WTC11 (cell line): ENCODE measurements at regions not wholly inside any gene's neighbourhood (a gene's known extent, or its start where the extent isn't known, plus 50 kb on each side); places are given as distances from the start of the nearest gene placed in this dataset.
"Not testable (repeated sequence)": the region's sequence is repeated elsewhere in the genome, so short reads cannot be mapped to it uniquely, and the experiment has no call there.

Source experiments
- ATAC-seq: fragments of 200-7000 bp; cut with Tn5 transposase; 2 replicates; pipeline ENCODE4 v1.10.0; 2021; ENCODE audit warnings: mild to moderate bottlenecking, moderate library complexity
- CTCF ChIA-PET: fragments of 300-600 bp; sonication (Branson Sonifier 250); formaldehyde crosslinking; loops from one replicate; lab custom pipeline; 2021; ENCODE audit warnings: antibody characterized with exemption; lab: Charles Lee
- POLR2A ChIA-PET: fragments of 350-600 bp; sonication (Branson Sonifier 250); formaldehyde crosslinking; loops from one replicate; lab custom pipeline; 2021; ENCODE audit warnings: antibody characterized with exemption; lab: Charles Lee
- DNase-seq: peaks from one replicate; pipeline ENCODE4 v3.0.0; 2021; ENCODE audit warnings: low spot score
- H3K27ac Mint-ChIP-seq: 2 replicates; pipeline ENCODE4 v1.8.0; 2021; ENCODE audit warnings: mixed read lengths
- H3K27me3 Mint-ChIP-seq: 2 replicates; pipeline ENCODE4 v1.8.0; 2021; ENCODE audit warnings: low read depth, mild to moderate bottlenecking, moderate library complexity, mixed read lengths
- H3K36me3 Mint-ChIP-seq: 2 replicates; pipeline ENCODE4 v1.8.0; 2021; ENCODE audit warnings: mixed read lengths
- H3K4me1 Mint-ChIP-seq: 2 replicates; pipeline ENCODE4 v1.8.0; 2022; ENCODE audit warnings: mixed read lengths
- H3K4me3 Mint-ChIP-seq: 2 replicates; pipeline ENCODE4 v1.8.0; 2021; ENCODE audit warnings: mild to moderate bottlenecking, moderate library complexity, mixed read lengths
- H3K9me3 Mint-ChIP-seq: 2 replicates; pipeline ENCODE4 v1.8.0; 2021; ENCODE audit warnings: mixed read lengths
- EMX1 ChIP-seq: fragments of 250-450 bp; sonication (Bioruptor Pico); IDR thresholded peaks from 2 replicates; pipeline ENCODE4 v1.8.0; 2021; ENCODE audit warnings: mild to moderate bottlenecking
- FOXJ3 ChIP-seq: sonication (generic); formaldehyde crosslinking; IDR thresholded peaks from 2 replicates; pipeline ENCODE4 v1.9.0; 2021; ENCODE audit warnings: missing genetic modification reagents, mild to moderate bottlenecking, borderline replicate concordance
- GTF2I ChIP-seq: fragments of 250-450 bp; sonication (Bioruptor Pico); conservative IDR thresholded peaks from 2 replicates; pipeline ENCODE4 v1.4.0; 2021; ENCODE audit warnings: mild to moderate bottlenecking
- HMGA2 ChIP-seq: fragments of 250-450 bp; sonication (Bioruptor Pico); IDR thresholded peaks from 2 replicates; pipeline ENCODE4 v1.4.0; 2021; ENCODE audit warnings: mild to moderate bottlenecking, moderate library complexity
- JUN ChIP-seq: sonication (generic); formaldehyde crosslinking; IDR thresholded peaks from 2 replicates; pipeline ENCODE4 v1.8.0; 2023; ENCODE audit warnings: mild to moderate bottlenecking, missing genetic modification reagents
- NR2C2 ChIP-seq: sonication (generic); formaldehyde crosslinking; IDR thresholded peaks from 2 replicates; pipeline ENCODE4 v1.8.0; 2022; ENCODE audit warnings: mild to moderate bottlenecking, missing genetic modification reagents
- OVOL2 ChIP-seq: fragments of 250-450 bp; sonication (Bioruptor Pico); IDR thresholded peaks from 2 replicates; pipeline ENCODE4 v1.9.0; 2021; ENCODE audit warnings: mild to moderate bottlenecking, borderline replicate concordance
- SMAD4 ChIP-seq: sonication (generic); formaldehyde crosslinking; IDR thresholded peaks from 2 replicates; pipeline ENCODE4 v1.8.0; 2022; ENCODE audit warnings: mild to moderate bottlenecking, missing genetic modification reagents
- ZBTB21 ChIP-seq: sonication (generic); formaldehyde crosslinking; IDR thresholded peaks from 2 replicates; pipeline ENCODE4 v1.8.1; 2023; ENCODE audit warnings: mild to moderate bottlenecking, missing genetic modification reagents, borderline replicate concordance
- ZNF219 ChIP-seq: sonication (generic); formaldehyde crosslinking; IDR thresholded peaks from 2 replicates; pipeline ENCODE4 v1.8.0; 2023; ENCODE audit warnings: missing genetic modification reagents, mild to moderate bottlenecking, borderline replicate concordance
- ZNF317 ChIP-seq: sonication (generic); formaldehyde crosslinking; IDR thresholded peaks from 2 replicates; pipeline ENCODE4 v1.8.1; 2023; ENCODE audit warnings: low read depth, mild to moderate bottlenecking, moderate library complexity, missing genetic modification reagents, borderline replicate concordance
- ZNF423 ChIP-seq: fragments of 250-450 bp; sonication (Bioruptor Pico); IDR thresholded peaks from 2 replicates; pipeline ENCODE4 v2.1.2; 2022; ENCODE audit warnings: mild to moderate bottlenecking, moderate library complexity
- TF ChIP-seq, protein P1 (sequence below): sonication (generic); formaldehyde crosslinking; conservative IDR thresholded peaks from 2 replicates; pipeline ENCODE4 v1.8.1; 2023; ENCODE audit warnings: mild to moderate bottlenecking, low read depth, missing genetic modification reagents, moderate library complexity
- TF ChIP-seq, protein P2 (sequence below): fragments of 250-450 bp; sonication (Bioruptor Pico); IDR thresholded peaks from 2 replicates; pipeline ENCODE4 v1.9.0; 2021; ENCODE audit warnings: moderate library complexity, mild to moderate bottlenecking, inconsistent platforms, borderline replicate concordance
- TF ChIP-seq, protein P3 (sequence below): sonication (generic); formaldehyde crosslinking; IDR thresholded peaks from 2 replicates; pipeline ENCODE4 v1.8.0; 2023; ENCODE audit warnings: missing genetic modification reagents
- TF ChIP-seq, protein P4 (sequence below): sonication (generic); formaldehyde crosslinking; IDR thresholded peaks from 2 replicates; pipeline ENCODE4 v1.8.1; 2023; ENCODE audit warnings: mild to moderate bottlenecking, missing genetic modification reagents, borderline replicate concordance
- TF ChIP-seq, protein P5 (sequence below): sonication (generic); formaldehyde crosslinking; IDR thresholded peaks from 2 replicates; pipeline ENCODE4 v1.8.0; 2023; ENCODE audit warnings: mild to moderate bottlenecking, missing genetic modification reagents
- TF ChIP-seq, protein P6 (sequence below): fragments of 250-450 bp; sonication (Bioruptor Pico); IDR thresholded peaks from 2 replicates; pipeline ENCODE4 v1.9.0; 2021; ENCODE audit warnings: mild to moderate bottlenecking, borderline replicate concordance

DNA sequence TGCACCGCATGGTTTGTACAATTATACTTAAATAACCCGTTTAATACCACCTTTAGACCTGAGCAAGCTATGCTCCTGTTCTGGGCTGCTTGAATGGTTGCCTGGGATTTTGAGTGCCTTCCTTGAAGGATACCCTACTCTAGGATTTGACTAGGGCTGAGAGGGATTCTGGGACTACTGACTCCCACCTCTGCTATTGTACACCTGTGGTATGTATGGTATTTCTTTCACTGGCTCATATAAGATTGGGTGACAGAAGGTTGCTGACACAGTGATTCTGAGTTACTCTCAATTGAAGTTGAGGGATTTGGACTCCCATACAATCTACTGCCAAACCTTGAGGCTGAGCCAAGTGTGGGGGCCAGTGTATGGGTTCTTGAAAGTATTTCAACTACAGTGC, 494.4 kb upstream of the SEMA3D start:
- no peaks in the 10 kb centered on the region; the same call in 1 of the 2 replicates for H3K27me3 Mint-ChIP-seq
- peaks cover 42% of the 10 kb centered on the region for H3K9me3 Mint-ChIP-seq
- H3K4me1 Mint-ChIP-seq, result peaks cover 13% of the 10 kb centered on the region
- peaks cover 33% of the 10 kb centered on the region for H3K36me3 Mint-ChIP-seq
- no peak overlapping the region for H3K27ac Mint-ChIP-seq
- no peak overlapping the region for H3K4me3 Mint-ChIP-seq
- ChIA-PET POLR2A (no interaction called here), CTCF (no interaction called here)
- TF ChIP-seq HMGA2 (CRISPR knock-in tag) (no peak), OVOL2 (no peak)
- TF ChIP-seq, protein P1, sequence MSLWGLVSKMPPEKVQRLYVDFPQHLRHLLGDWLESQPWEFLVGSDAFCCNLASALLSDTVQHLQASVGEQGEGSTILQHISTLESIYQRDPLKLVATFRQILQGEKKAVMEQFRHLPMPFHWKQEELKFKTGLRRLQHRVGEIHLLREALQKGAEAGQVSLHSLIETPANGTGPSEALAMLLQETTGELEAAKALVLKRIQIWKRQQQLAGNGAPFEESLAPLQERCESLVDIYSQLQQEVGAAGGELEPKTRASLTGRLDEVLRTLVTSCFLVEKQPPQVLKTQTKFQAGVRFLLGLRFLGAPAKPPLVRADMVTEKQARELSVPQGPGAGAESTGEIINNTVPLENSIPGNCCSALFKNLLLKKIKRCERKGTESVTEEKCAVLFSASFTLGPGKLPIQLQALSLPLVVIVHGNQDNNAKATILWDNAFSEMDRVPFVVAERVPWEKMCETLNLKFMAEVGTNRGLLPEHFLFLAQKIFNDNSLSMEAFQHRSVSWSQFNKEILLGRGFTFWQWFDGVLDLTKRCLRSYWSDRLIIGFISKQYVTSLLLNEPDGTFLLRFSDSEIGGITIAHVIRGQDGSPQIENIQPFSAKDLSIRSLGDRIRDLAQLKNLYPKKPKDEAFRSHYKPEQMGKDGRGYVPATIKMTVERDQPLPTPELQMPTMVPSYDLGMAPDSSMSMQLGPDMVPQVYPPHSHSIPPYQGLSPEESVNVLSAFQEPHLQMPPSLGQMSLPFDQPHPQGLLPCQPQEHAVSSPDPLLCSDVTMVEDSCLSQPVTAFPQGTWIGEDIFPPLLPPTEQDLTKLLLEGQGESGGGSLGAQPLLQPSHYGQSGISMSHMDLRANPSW (CRISPR knock-in tag), result no peak
- TF ChIP-seq, protein P2, sequence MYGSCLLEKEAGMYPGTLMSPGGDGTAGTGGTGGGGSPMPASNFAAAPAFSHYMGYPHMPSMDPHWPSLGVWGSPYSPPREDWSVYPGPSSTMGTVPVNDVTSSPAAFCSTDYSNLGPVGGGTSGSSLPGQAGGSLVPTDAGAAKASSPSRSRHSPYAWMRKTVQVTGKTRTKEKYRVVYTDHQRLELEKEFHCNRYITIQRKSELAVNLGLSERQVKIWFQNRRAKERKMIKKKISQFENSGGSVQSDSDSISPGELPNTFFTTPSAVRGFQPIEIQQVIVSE, result no peak
- peak; percentile 93 for ATAC-seq
- no peak for DNase-seq

DNA sequence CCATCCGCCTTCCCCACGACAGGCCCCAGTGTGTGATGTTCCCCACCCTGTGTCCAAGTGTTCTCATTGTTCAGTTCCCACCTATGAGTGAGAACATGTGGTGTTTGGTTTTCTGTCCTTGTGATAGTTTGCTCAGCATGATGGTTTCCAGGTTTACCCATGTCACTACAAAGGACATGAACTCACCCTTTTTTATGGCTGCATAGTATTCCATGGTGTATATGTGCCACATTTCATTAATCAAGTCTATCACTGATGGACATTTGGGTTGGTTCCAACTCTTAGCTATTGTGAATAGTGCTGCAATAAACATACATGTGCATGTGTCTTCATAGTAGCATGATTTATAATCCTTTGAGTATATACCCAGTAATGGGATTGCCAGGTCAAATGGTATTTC, 488.2 kb upstream of the SEMA3D start:
- H3K27ac Mint-ChIP-seq, H3K4me3 Mint-ChIP-seq, POLR2A ChIA-PET, ATAC-seq, CTCF ChIA-PET, H3K27me3 Mint-ChIP-seq, DNase-seq: not testable (repeated sequence)
- peaks cover 12% of the 10 kb centered on the region for H3K4me1 Mint-ChIP-seq
- peaks cover 42% of the 10 kb centered on the region for H3K9me3 Mint-ChIP-seq
- H3K36me3 Mint-ChIP-seq, result peaks cover 29% of the 10 kb centered on the region

DNA sequence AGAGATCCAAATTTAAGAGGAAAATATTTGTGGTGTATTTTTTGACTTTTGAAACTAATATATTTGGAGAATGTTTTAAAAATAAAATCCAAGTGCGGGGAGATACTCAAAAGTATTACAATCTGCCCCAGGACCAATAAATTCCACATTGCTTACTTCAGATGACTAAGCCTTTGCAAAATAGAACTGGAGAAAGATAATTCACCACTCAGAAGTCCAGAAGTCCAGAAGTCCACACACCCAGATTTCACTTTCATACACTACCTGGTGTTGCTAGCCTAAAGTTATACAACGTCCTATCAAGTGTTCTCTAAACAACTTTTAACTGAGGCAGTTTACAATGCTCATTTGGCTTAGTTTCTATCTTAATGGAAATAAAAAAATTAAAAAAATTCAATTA, 487.0 kb upstream of the SEMA3D start:
- ATAC-seq (no peak), DNase-seq (no peak)
- no peaks in the 10 kb centered on the region for H3K27me3 Mint-ChIP-seq
- H3K4me1 Mint-ChIP-seq, result peaks cover 13% of the 10 kb centered on the region
- CTCF ChIA-PET, result no interaction called here
- H3K27ac Mint-ChIP-seq, result no peak overlapping the region
- POLR2A ChIA-PET, result no interaction called here
- no peak overlapping the region for H3K4me3 Mint-ChIP-seq
- peaks cover 32% of the 10 kb centered on the region for H3K9me3 Mint-ChIP-seq
- peaks cover 21% of the 10 kb centered on the region for H3K36me3 Mint-ChIP-seq
- TF ChIP-seq, protein P3, sequence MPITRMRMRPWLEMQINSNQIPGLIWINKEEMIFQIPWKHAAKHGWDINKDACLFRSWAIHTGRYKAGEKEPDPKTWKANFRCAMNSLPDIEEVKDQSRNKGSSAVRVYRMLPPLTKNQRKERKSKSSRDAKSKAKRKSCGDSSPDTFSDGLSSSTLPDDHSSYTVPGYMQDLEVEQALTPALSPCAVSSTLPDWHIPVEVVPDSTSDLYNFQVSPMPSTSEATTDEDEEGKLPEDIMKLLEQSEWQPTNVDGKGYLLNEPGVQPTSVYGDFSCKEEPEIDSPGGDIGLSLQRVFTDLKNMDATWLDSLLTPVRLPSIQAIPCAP (CRISPR knock-in tag), result no peak
- no peak for TF ChIP-seq NR2C2 (CRISPR knock-in tag)
- TF ChIP-seq JUN (CRISPR knock-in tag), result no peak
- TF ChIP-seq, protein P4, sequence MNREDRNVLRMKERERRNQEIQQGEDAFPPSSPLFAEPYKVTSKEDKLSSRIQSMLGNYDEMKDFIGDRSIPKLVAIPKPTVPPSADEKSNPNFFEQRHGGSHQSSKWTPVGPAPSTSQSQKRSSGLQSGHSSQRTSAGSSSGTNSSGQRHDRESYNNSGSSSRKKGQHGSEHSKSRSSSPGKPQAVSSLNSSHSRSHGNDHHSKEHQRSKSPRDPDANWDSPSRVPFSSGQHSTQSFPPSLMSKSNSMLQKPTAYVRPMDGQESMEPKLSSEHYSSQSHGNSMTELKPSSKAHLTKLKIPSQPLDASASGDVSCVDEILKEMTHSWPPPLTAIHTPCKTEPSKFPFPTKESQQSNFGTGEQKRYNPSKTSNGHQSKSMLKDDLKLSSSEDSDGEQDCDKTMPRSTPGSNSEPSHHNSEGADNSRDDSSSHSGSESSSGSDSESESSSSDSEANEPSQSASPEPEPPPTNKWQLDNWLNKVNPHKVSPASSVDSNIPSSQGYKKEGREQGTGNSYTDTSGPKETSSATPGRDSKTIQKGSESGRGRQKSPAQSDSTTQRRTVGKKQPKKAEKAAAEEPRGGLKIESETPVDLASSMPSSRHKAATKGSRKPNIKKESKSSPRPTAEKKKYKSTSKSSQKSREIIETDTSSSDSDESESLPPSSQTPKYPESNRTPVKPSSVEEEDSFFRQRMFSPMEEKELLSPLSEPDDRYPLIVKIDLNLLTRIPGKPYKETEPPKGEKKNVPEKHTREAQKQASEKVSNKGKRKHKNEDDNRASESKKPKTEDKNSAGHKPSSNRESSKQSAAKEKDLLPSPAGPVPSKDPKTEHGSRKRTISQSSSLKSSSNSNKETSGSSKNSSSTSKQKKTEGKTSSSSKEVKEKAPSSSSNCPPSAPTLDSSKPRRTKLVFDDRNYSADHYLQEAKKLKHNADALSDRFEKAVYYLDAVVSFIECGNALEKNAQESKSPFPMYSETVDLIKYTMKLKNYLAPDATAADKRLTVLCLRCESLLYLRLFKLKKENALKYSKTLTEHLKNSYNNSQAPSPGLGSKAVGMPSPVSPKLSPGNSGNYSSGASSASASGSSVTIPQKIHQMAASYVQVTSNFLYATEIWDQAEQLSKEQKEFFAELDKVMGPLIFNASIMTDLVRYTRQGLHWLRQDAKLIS (CRISPR knock-in tag), result no peak
- no peak for TF ChIP-seq ZNF219 (CRISPR knock-in tag)
- TF ChIP-seq ZNF423 (CRISPR knock-in tag), result no peak
- TF ChIP-seq, protein P5, sequence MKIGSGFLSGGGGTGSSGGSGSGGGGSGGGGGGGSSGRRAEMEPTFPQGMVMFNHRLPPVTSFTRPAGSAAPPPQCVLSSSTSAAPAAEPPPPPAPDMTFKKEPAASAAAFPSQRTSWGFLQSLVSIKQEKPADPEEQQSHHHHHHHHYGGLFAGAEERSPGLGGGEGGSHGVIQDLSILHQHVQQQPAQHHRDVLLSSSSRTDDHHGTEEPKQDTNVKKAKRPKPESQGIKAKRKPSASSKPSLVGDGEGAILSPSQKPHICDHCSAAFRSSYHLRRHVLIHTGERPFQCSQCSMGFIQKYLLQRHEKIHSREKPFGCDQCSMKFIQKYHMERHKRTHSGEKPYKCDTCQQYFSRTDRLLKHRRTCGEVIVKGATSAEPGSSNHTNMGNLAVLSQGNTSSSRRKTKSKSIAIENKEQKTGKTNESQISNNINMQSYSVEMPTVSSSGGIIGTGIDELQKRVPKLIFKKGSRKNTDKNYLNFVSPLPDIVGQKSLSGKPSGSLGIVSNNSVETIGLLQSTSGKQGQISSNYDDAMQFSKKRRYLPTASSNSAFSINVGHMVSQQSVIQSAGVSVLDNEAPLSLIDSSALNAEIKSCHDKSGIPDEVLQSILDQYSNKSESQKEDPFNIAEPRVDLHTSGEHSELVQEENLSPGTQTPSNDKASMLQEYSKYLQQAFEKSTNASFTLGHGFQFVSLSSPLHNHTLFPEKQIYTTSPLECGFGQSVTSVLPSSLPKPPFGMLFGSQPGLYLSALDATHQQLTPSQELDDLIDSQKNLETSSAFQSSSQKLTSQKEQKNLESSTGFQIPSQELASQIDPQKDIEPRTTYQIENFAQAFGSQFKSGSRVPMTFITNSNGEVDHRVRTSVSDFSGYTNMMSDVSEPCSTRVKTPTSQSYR (CRISPR knock-in tag), result no peak
- no peak for TF ChIP-seq EMX1 (CRISPR knock-in tag)
- TF ChIP-seq SMAD4, result no peak
- TF ChIP-seq GTF2I, result no peak
- TF ChIP-seq, protein P6, sequence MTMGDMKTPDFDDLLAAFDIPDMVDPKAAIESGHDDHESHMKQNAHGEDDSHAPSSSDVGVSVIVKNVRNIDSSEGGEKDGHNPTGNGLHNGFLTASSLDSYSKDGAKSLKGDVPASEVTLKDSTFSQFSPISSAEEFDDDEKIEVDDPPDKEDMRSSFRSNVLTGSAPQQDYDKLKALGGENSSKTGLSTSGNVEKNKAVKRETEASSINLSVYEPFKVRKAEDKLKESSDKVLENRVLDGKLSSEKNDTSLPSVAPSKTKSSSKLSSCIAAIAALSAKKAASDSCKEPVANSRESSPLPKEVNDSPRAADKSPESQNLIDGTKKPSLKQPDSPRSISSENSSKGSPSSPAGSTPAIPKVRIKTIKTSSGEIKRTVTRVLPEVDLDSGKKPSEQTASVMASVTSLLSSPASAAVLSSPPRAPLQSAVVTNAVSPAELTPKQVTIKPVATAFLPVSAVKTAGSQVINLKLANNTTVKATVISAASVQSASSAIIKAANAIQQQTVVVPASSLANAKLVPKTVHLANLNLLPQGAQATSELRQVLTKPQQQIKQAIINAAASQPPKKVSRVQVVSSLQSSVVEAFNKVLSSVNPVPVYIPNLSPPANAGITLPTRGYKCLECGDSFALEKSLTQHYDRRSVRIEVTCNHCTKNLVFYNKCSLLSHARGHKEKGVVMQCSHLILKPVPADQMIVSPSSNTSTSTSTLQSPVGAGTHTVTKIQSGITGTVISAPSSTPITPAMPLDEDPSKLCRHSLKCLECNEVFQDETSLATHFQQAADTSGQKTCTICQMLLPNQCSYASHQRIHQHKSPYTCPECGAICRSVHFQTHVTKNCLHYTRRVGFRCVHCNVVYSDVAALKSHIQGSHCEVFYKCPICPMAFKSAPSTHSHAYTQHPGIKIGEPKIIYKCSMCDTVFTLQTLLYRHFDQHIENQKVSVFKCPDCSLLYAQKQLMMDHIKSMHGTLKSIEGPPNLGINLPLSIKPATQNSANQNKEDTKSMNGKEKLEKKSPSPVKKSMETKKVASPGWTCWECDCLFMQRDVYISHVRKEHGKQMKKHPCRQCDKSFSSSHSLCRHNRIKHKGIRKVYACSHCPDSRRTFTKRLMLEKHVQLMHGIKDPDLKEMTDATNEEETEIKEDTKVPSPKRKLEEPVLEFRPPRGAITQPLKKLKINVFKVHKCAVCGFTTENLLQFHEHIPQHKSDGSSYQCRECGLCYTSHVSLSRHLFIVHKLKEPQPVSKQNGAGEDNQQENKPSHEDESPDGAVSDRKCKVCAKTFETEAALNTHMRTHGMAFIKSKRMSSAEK (CRISPR knock-in tag), result no peak
- TF ChIP-seq ZNF317, result no peak
- TF ChIP-seq FOXJ3 (CRISPR knock-in tag), result no peak
- TF ChIP-seq ZBTB21 (CRISPR knock-in tag), result no peak
